NCI-H146 treated with DMSO at 0.1 percent for 48 hours (cell line): ENCODE measurements at regions not wholly inside any gene's neighbourhood (a gene's known extent, or its start where the extent isn't known, plus 50 kb on each side); places are given as distances from the start of the nearest gene placed in this dataset.

ENCODE experiments used
- DNase-seq: peaks from one replicate; lab custom pipeline; 2025; ENCODE audit not compliant: unreplicated experiment; lab: John Stamatoyannopoulos, UW

DNA sequence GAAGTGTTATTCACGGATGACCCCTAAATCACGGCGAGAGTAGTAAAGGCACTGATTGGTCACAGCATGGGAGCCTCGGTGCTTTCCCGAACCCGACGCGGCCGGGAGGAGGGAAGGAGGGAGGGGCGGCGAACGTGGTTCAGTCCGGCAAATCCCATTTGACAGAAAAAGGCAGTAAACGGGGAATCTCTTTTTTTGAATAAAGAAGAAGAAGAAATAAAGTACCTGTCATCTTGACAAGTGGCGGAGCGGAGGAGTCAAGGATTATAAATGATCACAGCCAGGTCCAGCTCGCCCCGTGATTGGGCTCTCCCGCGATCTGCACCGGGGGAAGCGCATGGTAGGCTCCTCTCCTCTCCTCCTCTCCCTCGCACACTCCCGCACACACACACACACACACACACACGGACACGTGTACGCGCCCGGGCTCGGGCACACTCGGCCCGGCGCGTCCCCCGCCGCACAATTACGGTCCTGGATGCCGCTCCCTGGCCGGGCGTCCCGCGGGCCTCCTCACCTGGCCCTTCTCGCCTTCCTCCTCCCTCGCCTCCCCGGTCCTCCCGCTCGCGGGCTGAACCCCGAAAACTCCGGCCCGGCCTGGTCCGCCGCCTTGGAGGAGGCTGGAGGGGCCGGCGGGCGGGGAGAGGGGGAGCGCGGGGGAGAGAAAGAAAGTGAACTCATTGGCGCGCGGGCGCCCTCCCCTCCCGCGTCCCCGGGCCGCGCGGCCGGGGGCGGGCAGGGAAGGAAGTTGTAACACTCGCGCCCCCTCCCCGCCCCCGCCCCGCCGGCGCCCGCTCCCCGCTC, 99.2 kb upstream of the TENM3 start:
- peak; percentile 77 for DNase-seq

DNA sequence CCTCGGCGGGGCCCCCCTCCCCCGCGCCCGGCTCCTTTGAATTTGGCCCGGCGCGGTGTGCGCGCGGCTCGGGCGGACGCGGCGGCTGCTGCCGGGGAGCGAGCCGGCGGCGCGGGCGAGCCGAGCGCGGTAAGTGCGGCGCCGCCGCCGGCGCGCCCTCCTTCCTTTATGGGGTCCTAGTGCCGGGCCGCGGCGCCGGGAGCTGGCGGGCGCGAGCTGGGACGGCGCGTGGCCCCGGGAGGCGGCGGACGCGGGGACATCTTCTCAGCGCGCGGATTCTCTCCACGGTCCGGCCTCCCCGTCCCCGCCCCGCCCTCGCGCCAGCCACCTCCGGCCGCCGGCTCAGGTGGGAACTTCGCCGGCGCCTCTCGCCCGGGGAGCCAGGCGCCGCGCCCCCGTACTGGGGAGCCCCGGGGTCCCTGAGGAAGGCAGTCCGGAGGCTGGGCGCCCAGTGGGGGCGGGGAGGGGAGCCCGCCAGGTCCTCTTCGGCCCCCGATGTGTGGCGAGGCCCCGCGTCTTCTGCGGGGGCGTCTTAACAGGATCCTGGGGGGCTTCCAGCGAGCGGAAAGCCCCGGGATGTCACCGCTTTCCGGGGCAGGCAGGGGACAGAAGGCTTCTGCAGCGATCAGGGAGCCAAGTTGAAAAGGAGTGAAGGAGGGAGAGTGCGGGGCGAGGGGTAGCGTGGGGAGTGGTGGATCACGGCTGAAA, 98.4 kb upstream of the TENM3 start:
- DNase-seq: no peak

DNA sequence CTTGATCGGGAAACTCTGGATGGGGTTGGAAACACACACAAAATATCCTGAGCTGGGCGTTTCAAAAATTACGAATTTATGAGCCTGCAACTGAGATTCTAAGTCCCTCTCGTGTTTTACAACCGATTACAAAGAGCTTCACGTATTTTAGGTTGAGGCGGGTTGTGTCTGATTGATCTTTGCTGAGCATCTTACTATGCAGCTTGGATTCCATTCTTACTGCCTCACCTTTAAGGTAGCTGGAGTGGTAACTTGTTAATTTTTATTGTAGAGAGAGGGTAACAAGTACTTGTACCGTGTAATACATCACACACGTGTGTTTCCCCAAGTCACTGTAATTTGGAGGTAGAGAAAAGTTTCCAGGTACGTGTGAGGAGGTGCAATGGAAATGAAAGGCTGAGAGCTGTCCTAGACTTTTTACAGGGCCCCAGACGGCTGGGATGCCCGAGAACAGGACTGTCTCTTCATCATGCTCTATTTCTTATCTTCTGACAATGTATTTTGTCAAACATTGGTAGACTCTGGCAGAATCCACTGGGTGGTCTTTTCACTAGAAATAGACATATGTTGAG, 97.8 kb upstream of the TENM3 start:
- DNase-seq: peak; percentile 80

DNA sequence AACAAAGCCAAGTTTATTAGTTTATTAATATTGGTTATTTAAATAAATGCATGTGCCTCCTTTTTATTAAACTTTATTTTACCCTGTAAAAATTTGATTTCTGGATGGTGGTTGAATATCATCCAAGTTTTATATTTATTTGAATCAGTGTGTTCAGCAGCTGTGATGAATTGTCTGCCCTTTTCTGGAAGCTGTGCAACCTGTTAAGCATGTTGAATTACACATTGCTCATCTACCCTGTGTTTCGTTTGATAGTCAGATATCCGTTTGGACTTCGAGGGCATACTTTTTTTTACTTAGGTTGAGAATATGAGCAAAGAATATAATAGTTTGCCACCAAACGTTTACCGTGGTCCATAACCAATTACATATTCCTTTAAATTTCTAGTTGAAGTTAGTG, 95.8 kb upstream of the TENM3 start:
- no peak for DNase-seq

DNA sequence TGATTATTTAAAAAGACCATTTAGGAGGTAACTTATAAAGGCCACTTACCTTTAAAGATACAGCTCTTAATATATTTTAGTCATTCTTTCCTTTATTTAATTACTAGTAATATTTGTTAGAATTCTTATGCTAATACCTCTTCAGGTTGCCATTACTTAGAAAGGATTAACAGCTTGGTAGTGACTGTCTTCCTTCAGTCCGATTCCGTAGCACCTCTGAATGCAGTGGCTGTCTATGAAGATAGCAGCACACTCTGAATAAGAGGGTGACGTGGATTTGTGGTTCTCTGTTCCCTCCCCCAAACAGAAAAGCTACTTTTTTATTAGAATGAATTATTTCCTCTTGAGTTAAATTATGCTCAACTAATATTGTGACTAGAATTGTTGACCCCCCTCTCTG, 92.6 kb upstream of the TENM3 start:
- no peak for DNase-seq

DNA sequence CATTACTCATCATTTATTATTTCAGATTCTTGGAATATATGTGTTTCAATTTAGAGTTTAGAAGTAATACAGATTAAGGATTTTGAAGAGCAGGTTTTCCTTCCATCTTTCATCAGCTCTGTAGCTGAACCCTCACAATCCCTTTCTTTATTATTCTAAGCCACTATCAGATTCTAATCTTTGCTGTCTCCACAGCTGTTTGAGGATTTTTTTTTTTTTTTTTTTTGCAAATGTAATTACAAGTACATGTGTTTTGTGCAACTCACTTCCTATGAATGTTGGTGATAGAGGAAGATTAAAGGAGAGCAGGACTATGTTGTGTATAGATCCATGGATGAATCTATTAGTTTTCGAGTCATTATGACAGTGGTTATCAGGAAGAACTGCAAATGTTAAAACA, 87.4 kb upstream of the TENM3 start:
- DNase-seq: no peak

DNA sequence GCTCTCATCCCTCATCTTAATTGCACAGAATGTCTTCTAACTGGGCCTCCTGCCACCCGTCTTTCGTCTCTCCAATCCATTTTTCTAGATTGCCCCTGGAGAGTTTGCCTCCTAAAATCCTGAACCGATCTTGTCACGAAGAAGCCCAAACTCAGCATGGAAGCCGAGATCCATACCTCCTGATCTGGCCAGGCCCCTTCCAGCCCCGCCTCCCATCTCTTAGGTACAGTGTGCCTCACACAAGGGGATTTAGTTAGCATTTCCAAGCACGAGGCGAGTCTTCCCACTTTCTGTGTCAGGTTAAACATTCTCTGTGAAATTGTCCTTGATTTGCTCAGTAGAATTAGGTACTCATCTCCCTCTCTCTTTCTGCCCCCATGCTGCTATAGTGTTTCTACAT, 80.0 kb upstream of the TENM3 start:
- DNase-seq: no peak

DNA sequence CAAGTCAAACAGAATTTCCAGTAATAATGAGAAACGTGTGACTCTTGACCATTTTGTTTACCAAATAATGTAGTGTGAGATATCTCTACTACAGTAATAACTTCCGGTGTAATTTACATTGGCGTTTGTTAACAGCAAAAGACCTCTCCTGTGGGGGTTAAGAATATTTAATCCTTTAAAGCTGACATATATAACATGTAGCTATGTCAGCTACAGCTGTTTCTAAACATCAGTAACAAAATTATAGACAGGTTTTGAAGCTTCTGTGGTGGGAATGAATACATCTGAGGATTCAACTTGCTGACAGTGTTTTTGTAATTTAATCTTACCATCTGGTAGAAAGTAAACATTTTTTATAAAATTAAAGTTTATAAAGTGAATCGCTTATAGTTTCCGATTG, 73.6 kb upstream of the TENM3 start:
- no peak for DNase-seq

DNA sequence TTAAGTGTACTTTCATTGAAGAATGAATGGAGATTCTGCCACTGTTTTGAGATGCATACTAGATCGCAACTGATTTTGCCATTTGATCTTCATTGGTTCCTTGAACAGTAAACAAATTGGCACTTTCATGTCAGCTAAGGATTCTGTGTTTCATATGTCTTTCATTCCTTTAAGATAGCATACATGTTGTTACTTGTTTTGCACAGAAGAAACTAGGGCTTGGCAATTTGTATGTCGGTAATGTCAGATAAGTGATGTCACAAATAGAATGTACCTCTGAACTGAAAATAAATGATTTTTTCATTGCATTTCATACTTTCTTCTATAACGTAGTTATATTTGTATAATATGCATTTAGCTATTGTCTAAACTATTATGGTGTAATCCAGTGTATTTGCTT, 73.2 kb upstream of the TENM3 start:
- DNase-seq: no peak

DNA sequence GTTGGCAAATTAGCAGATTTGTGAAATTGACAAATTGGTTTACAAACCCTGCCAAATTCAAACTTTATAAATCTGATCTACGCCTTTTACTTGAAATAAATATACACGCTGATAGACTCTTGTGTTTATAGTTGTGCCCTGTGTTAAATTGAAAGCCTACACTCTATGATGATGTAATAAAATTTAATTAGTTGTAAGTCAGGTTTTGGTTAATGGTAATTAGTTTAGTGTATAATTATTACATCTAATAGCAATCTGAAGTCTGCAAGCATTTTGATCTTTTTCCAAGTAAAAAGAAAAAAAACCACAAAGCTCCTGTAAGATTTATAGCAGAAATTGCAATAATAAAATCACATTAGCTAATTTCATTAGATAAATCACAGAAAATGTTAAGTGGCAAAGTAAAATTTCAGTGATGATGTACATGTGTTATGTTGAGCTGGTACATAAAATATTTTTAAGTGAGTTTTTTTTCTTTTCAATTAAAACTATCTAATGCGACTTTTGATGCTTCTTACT, 72.7 kb upstream of the TENM3 start:
- no peak for DNase-seq

DNA sequence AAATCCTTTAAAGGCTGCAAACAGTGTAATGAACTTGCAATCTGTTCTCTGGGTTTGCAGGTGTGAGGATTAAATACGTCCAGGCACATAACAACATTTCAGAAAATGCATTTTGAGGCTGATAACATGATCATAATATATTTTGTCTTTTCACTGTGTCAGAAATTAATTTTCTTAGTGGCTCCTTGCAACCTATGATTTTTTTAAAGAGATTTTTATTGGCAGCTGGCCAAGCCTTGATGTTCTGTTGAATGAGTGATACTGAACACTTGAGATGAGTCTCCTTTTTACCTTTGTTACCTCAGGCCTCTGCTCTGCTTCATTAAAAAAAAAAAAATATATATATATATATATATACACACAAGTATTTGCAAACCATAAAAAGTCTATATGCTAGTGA, 68.2 kb upstream of the TENM3 start:
- no peak for DNase-seq

DNA sequence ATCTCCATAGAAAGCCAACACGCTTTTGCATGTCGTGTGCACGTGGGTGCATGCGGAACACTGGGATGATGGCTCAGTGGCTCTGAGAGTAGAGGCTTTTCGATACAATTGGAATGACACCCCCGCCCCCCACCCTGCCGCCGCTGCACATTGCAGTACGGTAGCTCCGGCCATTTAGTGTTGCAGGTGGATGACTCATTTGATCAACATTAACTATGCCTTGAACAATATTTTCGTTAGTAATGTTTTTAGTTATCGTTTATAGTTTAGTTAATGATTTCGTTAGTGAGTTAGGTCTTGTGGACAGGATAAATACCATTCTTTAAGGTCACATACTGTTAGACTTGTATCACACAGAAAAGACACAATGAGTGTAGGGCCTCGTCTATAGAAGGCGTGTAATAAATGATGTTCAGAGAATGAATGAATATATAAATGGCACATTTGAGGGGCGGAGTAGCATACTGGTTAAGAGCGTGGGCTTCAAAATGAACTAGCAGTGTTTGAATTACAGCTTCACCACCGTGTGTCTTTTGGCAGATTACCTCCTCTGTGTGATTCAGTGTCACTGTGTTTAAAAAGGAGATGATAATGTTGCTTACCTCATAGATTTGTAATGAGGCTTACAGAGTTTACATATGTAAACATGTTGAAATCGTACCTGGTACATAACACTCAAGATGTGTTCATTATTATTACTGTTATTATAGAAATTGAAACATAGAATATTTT, 67.2 kb upstream of the TENM3 start:
- no peak for DNase-seq

DNA sequence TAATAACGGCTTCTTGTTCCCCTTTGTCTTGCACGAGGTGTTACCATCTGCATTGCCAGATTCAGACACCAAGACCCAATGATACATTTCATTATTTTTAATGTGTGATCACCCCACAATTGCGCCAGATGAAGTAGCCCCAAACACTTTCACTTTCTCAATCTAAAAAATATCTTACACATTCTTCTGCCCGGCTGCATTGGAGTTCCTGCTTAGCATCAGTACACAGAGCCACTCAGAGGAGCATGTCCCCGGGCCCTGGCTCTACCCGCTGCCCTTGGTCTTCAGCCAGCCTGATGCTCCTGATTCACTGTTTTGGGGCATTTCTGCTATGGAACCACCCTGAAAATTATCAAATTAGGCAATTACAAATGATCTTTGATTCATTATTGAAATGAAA, 66.0 kb upstream of the TENM3 start:
- no peak for DNase-seq

DNA sequence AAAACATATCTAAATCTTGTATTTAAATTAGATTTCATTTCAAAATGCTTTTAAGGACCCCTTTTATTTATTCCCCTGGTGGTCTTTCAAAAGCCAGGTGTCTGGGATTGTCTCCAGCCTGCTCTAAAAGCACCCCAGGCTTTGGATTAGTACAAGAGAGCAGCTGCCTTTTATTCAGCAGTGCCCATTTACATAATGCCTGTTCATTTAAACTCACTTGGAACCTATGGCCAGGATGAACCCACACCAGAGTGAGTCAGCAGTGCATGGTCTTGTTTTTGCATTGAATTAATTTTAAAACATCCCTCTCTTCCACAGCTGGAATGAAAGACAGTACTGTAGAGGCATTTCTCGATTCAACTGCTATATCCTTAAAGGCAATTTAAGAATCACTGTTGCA, 64.1 kb upstream of the TENM3 start:
- peak; percentile 87 for DNase-seq

DNA sequence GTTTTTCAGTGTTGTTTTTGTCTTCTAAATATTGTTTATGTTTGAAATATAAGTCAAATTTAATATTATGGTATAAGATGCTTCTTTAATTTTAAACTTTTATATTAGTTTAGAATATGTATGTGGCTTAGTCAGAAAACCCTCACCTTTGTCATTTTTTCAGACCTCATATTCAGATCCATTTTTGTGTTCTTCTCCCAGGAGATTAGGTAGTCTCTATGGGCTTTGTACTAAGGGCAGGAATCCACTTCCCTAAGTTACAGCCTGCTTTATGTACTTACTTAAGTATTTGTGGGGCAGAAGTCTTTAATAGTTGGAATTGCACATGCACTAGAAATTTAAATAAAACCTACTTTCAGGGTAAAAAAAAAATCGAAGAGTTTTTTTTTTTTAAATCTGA, 63.5 kb upstream of the TENM3 start:
- no peak for DNase-seq

DNA sequence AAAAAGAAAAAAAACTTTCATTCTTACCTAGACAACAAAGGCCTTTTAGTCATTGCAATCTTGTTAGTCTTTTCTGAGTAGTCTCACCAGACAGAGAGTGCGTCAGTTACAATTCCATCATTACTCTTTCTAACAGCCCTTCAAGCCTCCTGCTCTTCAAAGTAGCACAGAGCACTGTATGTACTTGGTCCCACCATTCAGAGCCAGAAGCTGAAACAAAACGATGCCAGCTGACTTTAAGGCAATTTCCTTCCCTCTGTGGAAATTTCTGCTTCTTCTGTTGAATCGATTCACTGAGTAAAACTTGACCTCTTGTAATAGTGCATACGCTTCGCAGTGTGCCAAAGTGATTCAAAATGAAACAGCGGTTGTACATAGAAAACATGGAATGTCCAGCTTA, 57.7 kb upstream of the TENM3 start:
- no peak for DNase-seq

DNA sequence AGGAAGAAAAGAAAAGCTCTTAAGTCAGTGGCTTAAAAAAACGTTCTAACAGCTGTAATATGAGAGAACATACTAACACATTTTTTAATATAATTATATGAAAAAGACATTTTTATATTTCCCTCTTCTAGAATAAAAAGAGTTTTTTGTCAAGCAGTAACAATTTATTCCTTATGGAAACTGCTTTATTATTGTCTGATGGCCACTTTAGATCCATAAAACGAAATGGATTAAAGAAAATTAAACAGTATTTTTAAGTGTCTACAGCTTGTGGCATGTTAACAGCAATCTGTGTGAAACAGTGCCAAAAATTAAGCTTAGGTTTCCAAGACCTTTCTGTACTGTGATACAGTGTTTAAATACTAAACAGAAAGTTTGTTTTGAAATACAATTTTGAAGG, 55.5 kb upstream of the TENM3 start:
- no peak for DNase-seq

DNA sequence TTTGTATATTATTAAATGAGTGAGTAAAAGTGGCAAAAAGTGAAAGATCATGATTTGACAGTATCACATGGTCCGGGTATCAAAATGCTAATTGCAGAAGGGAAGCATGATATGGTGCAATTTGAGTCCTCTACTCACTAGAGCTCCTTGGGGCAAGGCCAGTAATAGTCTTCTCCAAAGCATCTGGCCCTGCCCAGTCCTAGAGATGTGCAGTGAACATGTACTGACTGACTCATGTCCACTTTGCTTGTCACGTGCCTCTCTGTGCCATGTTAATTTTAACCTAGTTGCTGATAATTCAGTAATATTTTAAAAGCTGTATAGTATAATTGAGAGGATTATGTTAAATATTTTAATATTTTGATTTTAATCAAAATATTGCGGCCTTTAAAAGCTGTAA, 54.6 kb upstream of the TENM3 start:
- DNase-seq: no peak

DNA sequence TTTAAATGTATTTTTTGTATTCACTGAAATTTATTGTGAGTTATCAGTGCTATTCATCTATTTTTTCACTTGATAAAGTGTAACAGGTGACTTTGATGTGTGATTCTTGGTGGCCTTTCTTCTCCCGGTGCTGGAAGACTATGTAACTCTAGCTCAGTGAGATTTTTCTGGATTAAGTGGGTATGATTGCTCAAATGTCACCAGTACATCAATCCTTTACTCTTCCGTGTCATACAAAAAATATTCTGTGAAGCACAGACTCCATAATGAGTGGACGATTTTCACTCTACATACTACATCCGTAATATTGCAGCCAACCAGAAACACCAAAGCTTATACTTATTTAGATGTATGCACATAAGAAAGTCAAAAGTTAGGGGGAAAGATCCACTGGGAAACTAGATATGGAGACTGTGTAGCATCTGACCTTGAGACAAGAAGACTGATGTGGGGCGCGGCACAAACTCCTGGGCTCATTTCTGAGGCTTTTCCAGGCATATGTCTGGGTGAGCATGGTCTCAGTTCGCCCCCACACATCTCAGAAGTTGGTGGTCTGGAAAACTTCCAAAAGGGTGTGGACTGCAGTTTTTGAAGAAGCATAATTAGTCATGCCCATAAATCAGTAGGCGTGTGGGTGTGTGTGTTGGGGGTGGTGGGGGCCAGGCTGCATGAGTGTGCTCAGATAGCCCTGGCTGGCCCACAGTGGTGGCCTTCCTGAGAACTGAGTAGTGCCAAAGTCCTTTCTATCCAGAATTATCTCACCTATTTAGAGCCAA, 53.9 kb upstream of the TENM3 start:
- no peak for DNase-seq

DNA sequence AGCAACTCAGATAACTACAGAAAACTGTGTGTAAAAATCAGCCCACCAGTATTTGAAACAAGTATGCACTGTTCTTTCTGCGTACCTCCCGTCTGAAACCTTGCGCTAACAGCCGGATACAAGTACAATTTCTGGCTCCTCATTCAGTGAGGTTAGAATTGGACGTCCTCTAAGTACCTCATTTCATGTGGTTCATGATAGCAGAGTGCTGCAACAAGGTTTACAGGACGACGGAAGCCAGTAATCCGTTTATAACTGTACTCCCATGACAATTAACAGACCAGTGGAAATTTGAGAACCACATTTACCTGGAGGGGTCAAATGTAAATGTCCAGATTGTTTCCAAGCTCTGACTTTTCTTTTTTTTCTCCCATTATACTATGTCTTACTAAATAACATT, 52.9 kb upstream of the TENM3 start:
- no peak for DNase-seq
